ENCODE measurements at regions not wholly inside any gene's neighbourhood (a gene's known extent, or its start where the extent isn't known, plus 50 kb on each side); places are given as distances from the start of the nearest gene placed in this dataset.

GRCh38 chr17:72175787-72176515 lies 55.1 kb downstream of the SOX9 start:
- TF ChIP-seq GATA2 (IDR thresholded peaks at IDR 0.05; ENCODE audit: low read depth, low read length) = no peak
- TF ChIP-seq GATA3 (IDR thresholded peaks at IDR 0.05; ENCODE audit: low read depth, low read length) = no peak

GRCh38 chr17:72176516-72176851 lies 55.7 kb downstream of the SOX9 start:
- no peak for TF ChIP-seq GATA2 (IDR thresholded peaks at IDR 0.05; ENCODE audit: low read depth, low read length)
- no peak for TF ChIP-seq GATA3 (IDR thresholded peaks at IDR 0.05; ENCODE audit: low read depth, low read length)

- no peak for TF ChIP-seq GATA3 (IDR thresholded peaks at IDR 0.05; ENCODE audit: low read depth, low read length)
- TF ChIP-seq GATA2 (IDR thresholded peaks at IDR 0.05; ENCODE audit: low read depth, low read length) = no peak
Observed at GRCh38 chr17:72176951-72177660, 56.3 kb downstream of the SOX9 start.

- TF ChIP-seq GATA3 (IDR thresholded peaks at IDR 0.05; ENCODE audit: low read depth, low read length) = no peak
Observed at GRCh38 chr17:72177738-72178137, 56.9 kb downstream of the SOX9 start.

GRCh38 chr17:72182371-72182873 lies 61.6 kb downstream of the SOX9 start:
- no peak for TF ChIP-seq GATA2 (IDR thresholded peaks at IDR 0.05; ENCODE audit: low read depth, low read length)
- TF ChIP-seq GATA3 (IDR thresholded peaks at IDR 0.05; ENCODE audit: low read depth, low read length) = no peak

GRCh38 chr17:72183194-72183685 lies 62.4 kb downstream of the SOX9 start:
- TF ChIP-seq GATA3 (IDR thresholded peaks at IDR 0.05; ENCODE audit: low read depth, low read length) = no peak

- TF ChIP-seq GATA2 (IDR thresholded peaks at IDR 0.05; ENCODE audit: low read depth, low read length) = no peak
- TF ChIP-seq GATA3 (IDR thresholded peaks at IDR 0.05; ENCODE audit: low read depth, low read length) = no peak
Observed at GRCh38 chr17:72184805-72185204, 64.0 kb downstream of the SOX9 start.

GRCh38 chr17:72185564-72185963 lies 64.7 kb downstream of the SOX9 start:
- TF ChIP-seq GATA3 (IDR thresholded peaks at IDR 0.05; ENCODE audit: low read depth, low read length) (no peak), GATA2 (IDR thresholded peaks at IDR 0.05; ENCODE audit: low read depth, low read length) (no peak)

- no peak for TF ChIP-seq GATA2 (IDR thresholded peaks at IDR 0.05; ENCODE audit: low read depth, low read length)
Observed at GRCh38 chr17:72187556-72187955, 66.7 kb downstream of the SOX9 start.

GRCh38 chr17:72188801-72189200 lies 68.0 kb downstream of the SOX9 start:
- no peak for TF ChIP-seq GATA2 (IDR thresholded peaks at IDR 0.05; ENCODE audit: low read depth, low read length)
- no peak for TF ChIP-seq GATA3 (IDR thresholded peaks at IDR 0.05; ENCODE audit: low read depth, low read length)

- TF ChIP-seq GATA3 (IDR thresholded peaks at IDR 0.05; ENCODE audit: low read depth, low read length) (no peak), GATA2 (IDR thresholded peaks at IDR 0.05; ENCODE audit: low read depth, low read length) (no peak)
Observed at GRCh38 chr17:72189768-72190593, 69.2 kb downstream of the SOX9 start.

GRCh38 chr17:72191356-72191755 lies 70.5 kb downstream of the SOX9 start:
- TF ChIP-seq GATA2 (IDR thresholded peaks at IDR 0.05; ENCODE audit: low read depth, low read length) (no peak), GATA3 (IDR thresholded peaks at IDR 0.05; ENCODE audit: low read depth, low read length) (no peak)

- TF ChIP-seq GATA2 (IDR thresholded peaks at IDR 0.05; ENCODE audit: low read depth, low read length) = no peak
- no peak for TF ChIP-seq GATA3 (IDR thresholded peaks at IDR 0.05; ENCODE audit: low read depth, low read length)
Observed at GRCh38 chr17:72191921-72192799, 71.3 kb downstream of the SOX9 start.
